H1 (cell line): ENCODE measurements at regions not wholly inside any gene's neighbourhood (a gene's known extent, or its start where the extent isn't known, plus 50 kb on each side); places are given as distances from the start of the nearest gene placed in this dataset.

Experiments
- CTCF ChIA-PET: fragments of 300-600 bp; sonication (Branson Sonifier 250); formaldehyde crosslinking; loops from one replicate; lab custom pipeline; 2021; ENCODE audit not compliant: partially characterized antibody; lab: Charles Lee
- POLR2A ChIA-PET: fragments of 300-600 bp; sonication (Branson Sonifier 250); formaldehyde crosslinking; loops from one replicate; lab custom pipeline; 2021; ENCODE audit warnings: inconsistent platforms; ENCODE audit not compliant: partially characterized antibody; lab: Charles Lee
- DNase-seq, 2 experiments: peaks; one replicate each; pipeline versions ENCODE4 v3.0.0 to v3.0.0-alpha.2; 2010 to 2022; ENCODE audit warnings: low spot score in 2 of 2, low read depth in 1 of 2, mixed read lengths in 1 of 2
- FAIRE-seq: peaks from 2 replicates; lab custom pipeline; 2011; peaks lifted over from hg19 to GRCh38; lab: Jason Lieb, UNC
- H2AFZ ChIP-seq: 2 replicates; pipeline ENCODE4 v1.8.1; 2012; ENCODE audit warnings: low read length, inconsistent platforms
- H2AK5ac ChIP-seq: 2 replicates; pipeline ENCODE4 v1.6.1; 2013; ENCODE audit warnings: low read depth, low read length
- H2BK120ac ChIP-seq: replicated peaks from 2 replicates; pipeline ENCODE3; 2013; ENCODE audit warnings: low read depth, low read length, inconsistent platforms
- H2BK12ac ChIP-seq: 2 replicates; pipeline ENCODE4 v1.6.1; 2013; ENCODE audit warnings: low read depth, low read length
- H2BK15ac ChIP-seq: 2 replicates; pipeline ENCODE4 v1.6.1; 2013; ENCODE audit warnings: low read length
- H2BK20ac ChIP-seq: 2 replicates; pipeline ENCODE4 v1.6.1; 2013; ENCODE audit warnings: low read length
- H2BK5ac ChIP-seq: 2 replicates; pipeline ENCODE4 v1.6.1; 2013; ENCODE audit warnings: low read depth, low read length
- H3K14ac ChIP-seq: 2 replicates; pipeline ENCODE4 v1.6.1; 2013; ENCODE audit warnings: inconsistent platforms; ENCODE audit not compliant: insufficient read length
- H3K18ac ChIP-seq: 2 replicates; pipeline ENCODE4 v1.6.1; 2013; ENCODE audit warnings: low read length; ENCODE audit errors: extremely low read depth
- H3K23ac ChIP-seq: 2 replicates; pipeline ENCODE4 v1.6.1; 2013; ENCODE audit warnings: inconsistent platforms; ENCODE audit not compliant: insufficient read length
- H3K23me2 ChIP-seq: 2 replicates; pipeline ENCODE4 v1.6.1; 2013; ENCODE audit warnings: low read depth, low read length
- H3K27ac ChIP-seq: 2 replicates; pipeline ENCODE4 v1.6.1; 2011; ENCODE audit warnings: low read depth, low read length, inconsistent platforms
- H3K27me3 ChIP-seq, 4 experiments: replicated peaks in 1 of 4; 1 replicate in 1 of 4; 2 replicates in 3 of 4; pipeline versions ENCODE4 v1.6.1 to v1.8.1; 2011 to 2013; ENCODE audit warnings: low read length in 3 of 4, mild to moderate bottlenecking in 3 of 4, inconsistent platforms in 2 of 4, mixed read lengths in 2 of 4, moderate library complexity in 1 of 4; ENCODE audit not compliant: control insufficient read depth in 3 of 4, insufficient read depth in 3 of 4; ENCODE audit errors: extremely low read depth in 1 of 4
- H3K36me3 ChIP-seq, 4 experiments: 2 replicates each; pipeline versions ENCODE4 v1.6.1 to v1.8.1; 2011 to 2013; ENCODE audit warnings: mild to moderate bottlenecking in 4 of 4, low read length in 3 of 4, moderate library complexity in 2 of 4, control low read depth in 1 of 4, inconsistent platforms in 1 of 4; ENCODE audit not compliant: insufficient read depth in 4 of 4, control insufficient read depth in 2 of 4
- H3K4ac ChIP-seq: replicated peaks from 2 replicates; pipeline ENCODE3; 2013; ENCODE audit warnings: low read length, low read depth, mixed read lengths, inconsistent platforms; ENCODE audit not compliant: insufficient read length
- H3K4me1 ChIP-seq, 4 experiments: replicated peaks in 1 of 4; 1 replicate in 1 of 4; 2 replicates in 3 of 4; pipeline versions ENCODE4 v1.6.1 to v1.8.1; 2011 to 2013; ENCODE audit warnings: low read length in 3 of 4, inconsistent platforms in 2 of 4, mixed read lengths in 1 of 4; ENCODE audit not compliant: insufficient read depth in 4 of 4, control insufficient read depth in 3 of 4
- H3K4me2 ChIP-seq, 2 experiments: 2 replicates each; pipeline versions ENCODE4 v1.6.1 to v1.8.1; 2011 to 2013; ENCODE audit warnings: low read depth in 2 of 2, low read length in 2 of 2, control low read depth in 1 of 2, inconsistent platforms in 1 of 2, mild to moderate bottlenecking in 1 of 2; ENCODE audit not compliant: insufficient read depth in 1 of 2
- H3K4me3 ChIP-seq, 4 experiments: fragments of 200-600, 300-600 bp in 1 of 4; sonication (generic), shearing (Covaris generic), sonication (Bioruptor Twin) in 1 of 4; 2 replicates each; pipeline versions ENCODE4 v1.5.1 to v1.8.1; 2011 to 2016; ENCODE audit warnings: low read length in 4 of 4, low read depth in 3 of 4, control low read depth in 2 of 4, inconsistent platforms in 2 of 4, mild to moderate bottlenecking in 2 of 4, mixed read lengths in 1 of 4, moderate library complexity in 1 of 4; ENCODE audit not compliant: insufficient read depth in 2 of 4; ENCODE audit errors: extremely low read depth in 1 of 4
- H3K56ac ChIP-seq: replicated peaks from 2 replicates; pipeline ENCODE3; 2013; ENCODE audit warnings: low read depth, mild to moderate bottlenecking, mixed read lengths, low read length, inconsistent platforms; ENCODE audit not compliant: insufficient read length
- H3K79me1 ChIP-seq: 2 replicates; pipeline ENCODE4 v1.6.1; 2013; ENCODE audit warnings: low read depth, low read length, control low read depth
- H3K79me2 ChIP-seq, 2 experiments: 2 replicates each; pipeline versions ENCODE4 v1.6.1 to v1.8.1; 2012 to 2013; ENCODE audit warnings: low read length in 2 of 2, mild to moderate bottlenecking in 2 of 2, inconsistent platforms in 1 of 2; ENCODE audit not compliant: insufficient read depth in 2 of 2, control insufficient read depth in 1 of 2
- H3K9ac ChIP-seq, 4 experiments: replicated peaks in 1 of 4; 1 replicate in 1 of 4; 2 replicates in 3 of 4; pipeline versions ENCODE4 v1.6.1 to v1.8.1; 2011 to 2013; ENCODE audit warnings: low read depth in 3 of 4, low read length in 3 of 4, control low read depth in 2 of 4, mild to moderate bottlenecking in 2 of 4, moderate library complexity in 2 of 4, inconsistent platforms in 1 of 4; ENCODE audit errors: extremely low read depth in 1 of 4
- H3K9me3 ChIP-seq, 2 experiments: 2 replicates each; pipeline versions ENCODE4 v1.6.1 to v1.8.1; 2012 to 2013; ENCODE audit warnings: mild to moderate bottlenecking in 2 of 2, moderate library complexity in 2 of 2, control low read depth in 1 of 2, inconsistent platforms in 1 of 2, low read depth in 1 of 2, low read length in 1 of 2, mixed read lengths in 1 of 2; ENCODE audit not compliant: insufficient read depth in 2 of 2
- H4K20me1 ChIP-seq, 2 experiments: replicated peaks in 1 of 2; 2 replicates each; pipeline versions ENCODE3 to v1.8.1; 2011 to 2013; ENCODE audit warnings: inconsistent platforms in 2 of 2, low read length in 2 of 2, mild to moderate bottlenecking in 1 of 2; ENCODE audit not compliant: insufficient read depth in 2 of 2, control insufficient read depth in 1 of 2
- H4K5ac ChIP-seq: 2 replicates; pipeline ENCODE4 v1.6.1; 2013; ENCODE audit warnings: low read length, low read depth, mixed read lengths, inconsistent platforms; ENCODE audit not compliant: insufficient read length
- H4K8ac ChIP-seq: 2 replicates; pipeline ENCODE4 v1.8.0; 2013; ENCODE audit warnings: mild to moderate bottlenecking, moderate library complexity, low read length, inconsistent platforms; ENCODE audit not compliant: insufficient read depth; ENCODE audit errors: extremely low read depth
- H4K91ac ChIP-seq: replicated peaks from 2 replicates; pipeline ENCODE3; 2013; ENCODE audit warnings: low read length, mixed read lengths, inconsistent platforms; ENCODE audit not compliant: insufficient read length
- CEBPB ChIP-seq: IDR thresholded peaks from 2 replicates; pipeline ENCODE4 v1.6.1; 2012; ENCODE audit warnings: low read depth, low read length
- RXRA ChIP-seq: IDR thresholded peaks from 2 replicates; pipeline ENCODE4 v1.6.1; 2011; ENCODE audit warnings: low read depth, mild to moderate bottlenecking, low read length, moderate library complexity; ENCODE audit not compliant: insufficient read depth
- WGBS, 2 experiments: shearing (Covaris generic) in 1 of 2; methylation state at CpG; one replicate each; pipeline versions ENCODE4 v1.1.6 to v1.1.7; 2013 to 2015; ENCODE audit warnings: low lambda C conversion rate in 2 of 2, mixed read lengths in 2 of 2, inconsistent platforms in 1 of 2, low coverage in 1 of 2, missing lambda C conversion rate in 1 of 2; ENCODE audit not compliant: insufficient replicate concordance in 2 of 2, insufficient coverage in 1 of 2, insufficient read length in 1 of 2; ENCODE audit errors: extremely low coverage in 1 of 2, missing lambda C conversion rate in 1 of 2; 5-methylcytosine and 5-hydroxymethylcytosine counted together

DNA sequence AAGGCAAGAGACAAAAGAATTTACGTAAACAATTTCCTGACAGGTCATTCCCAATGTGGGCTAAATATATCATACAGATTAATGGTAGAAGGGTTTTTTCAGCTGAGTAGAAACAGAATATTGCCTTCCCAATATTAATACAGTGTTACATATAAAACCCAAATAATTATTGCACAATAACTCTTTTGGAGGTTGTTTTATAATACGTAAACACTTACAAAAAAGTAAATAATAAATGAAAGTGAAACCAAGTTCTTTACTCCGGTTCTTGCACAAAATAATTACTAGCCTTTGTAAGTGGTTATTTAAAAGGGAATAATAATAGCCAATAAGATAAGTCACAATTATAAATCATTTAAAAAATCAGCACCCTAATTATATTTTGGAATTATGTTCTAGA is 118.6 kb upstream of the SSTR1 start:
- Histone ChIP-seq H3K23ac (no peak overlapping the region), H2BK20ac (no peak overlapping the region), H3K4me3 (no peak overlapping the region), H4K20me1 (no peaks in the 10 kb centered on the region), H3K79me2 (no peaks in the 10 kb centered on the region), H2BK12ac (no peak overlapping the region), H2BK5ac (no peak overlapping the region), H3K79me1 (no peaks in the 10 kb centered on the region), H3K4me2 (no peak overlapping the region), H3K4me1 (no peaks in the 10 kb centered on the region), H3K27me3 (no peaks in the 10 kb centered on the region), H3K4ac (no peak overlapping the region), H4K5ac (no peak overlapping the region), H3K9ac (no peak overlapping the region), H3K18ac (no peak overlapping the region), H2BK15ac (no peak overlapping the region), H3K14ac (no peak overlapping the region), H3K23me2 (no peaks in the 10 kb centered on the region), H3K56ac (no peak overlapping the region), H4K91ac (no peak overlapping the region), H4K8ac (no peak overlapping the region), H3K27ac (no peak overlapping the region), H3K36me3 (no peaks in the 10 kb centered on the region), H3K9me3 (peaks cover 2 to 3% of the 10 kb centered on the region in 2 experiments; a peak in 2 of 4 replicates), H2AK5ac (no peak overlapping the region), H2BK120ac (no peak overlapping the region), H2AFZ (no peak overlapping the region)
- DNase-seq (no peak), FAIRE-seq (no peak)
- POLR2A ChIA-PET = interaction anchor here (0.9 kb wide), 1 partner anchor 11 kb away, joined by 3 read pairs; no protein-coding TSS in a partner anchor
- CTCF ChIA-PET = no interaction called here
- peak; percentile 25; the same call in 1 of the 2 replicates for TF ChIP-seq CEBPB
- no peak for TF ChIP-seq RXRA
- 89% methylated on average over 3 of the region's 3 CpGs; no CpG with 5 or more reads in 1 of the 2 experiments for WGBS, 2 experiments
